ENCODE measurements at regions not wholly inside any gene's neighbourhood (a gene's known extent, or its start where the extent isn't known, plus 50 kb on each side); places are given as distances from the start of the nearest gene placed in this dataset.

- no peaks in the 10 kb centered on the region for H3K4me1 Mint-ChIP-seq (ENCODE audit: low read depth, unreplicated experiment)
- H3K4me3 ChIP-seq (ENCODE audit: low read depth, low read length) = no peak overlapping the region
- no peaks in the 10 kb centered on the region for H3K27me3 ChIP-seq (replicated peaks; ENCODE audit: control insufficient read depth, insufficient read depth, low read length)
- TF ChIP-seq CTCF (IDR thresholded peaks at IDR 0.05; ENCODE audit: insufficient read depth in 1 of 2, low read depth in 1 of 2, low read length in 1 of 2, severe bottlenecking in 1 of 2, unreplicated experiment in 1 of 2) = no peak
- intact Hi-C loops (cut with micrococcal nuclease; ENCODE audit: unreplicated experiment) = no loop called here
- H3K36me3 Mint-ChIP-seq (ENCODE audit: insufficient read depth, unreplicated experiment) = no peaks in the 10 kb centered on the region
- H3K36me3 ChIP-seq (ENCODE audit: control insufficient read depth, insufficient read depth, low read length) = no peaks in the 10 kb centered on the region
- H3K4me1 ChIP-seq = no peaks in the 10 kb centered on the region
- peaks cover 10% of the 10 kb centered on the region for H3K27me3 Mint-ChIP-seq (ENCODE audit: insufficient read depth, unreplicated experiment)
- DNase-seq = no peak
- H3K9me3 Mint-ChIP-seq (ENCODE audit: unreplicated experiment) = peaks cover 3% of the 10 kb centered on the region
- no TSS peak for BruUV-seq (replicated peaks)
- no peak overlapping the region for H3K27ac Mint-ChIP-seq (ENCODE audit: unreplicated experiment)
- CTCF ChIA-PET = no interaction called here
- H3K9me3 ChIP-seq = no peaks in the 10 kb centered on the region
- H3K4me3 Mint-ChIP-seq (ENCODE audit: unreplicated experiment) = no peak overlapping the region
- POLR2A ChIA-PET = no interaction called here
These were observed 244.8 kb upstream of the MINDY3 start for GRCh38 chr10:16105082-16105481.

GRCh38 chr10:16116404-16117304, 256.3 kb upstream of the MINDY3 start:
- no peaks in the 10 kb centered on the region for H3K9me3 ChIP-seq
- peak in 1 of 2 experiments; percentile 47 for DNase-seq
- POLR2A ChIA-PET = no interaction called here
- no peaks in the 10 kb centered on the region for H3K9me3 Mint-ChIP-seq (ENCODE audit: unreplicated experiment)
- no peak overlapping the region for H3K4me3 Mint-ChIP-seq (ENCODE audit: unreplicated experiment)
- H3K36me3 ChIP-seq (ENCODE audit: control insufficient read depth, insufficient read depth, low read length) = no peaks in the 10 kb centered on the region
- H3K27me3 Mint-ChIP-seq (ENCODE audit: insufficient read depth, unreplicated experiment) = peaks cover 15% of the 10 kb centered on the region
- H3K4me1 ChIP-seq = no peaks in the 10 kb centered on the region
- H3K4me3 ChIP-seq (ENCODE audit: low read depth, low read length) = no peak overlapping the region
- H3K36me3 Mint-ChIP-seq (ENCODE audit: insufficient read depth, unreplicated experiment) = no peaks in the 10 kb centered on the region
- peak; percentile 75 to 80 for TF ChIP-seq CTCF (IDR thresholded peaks at IDR 0.05; ENCODE audit: insufficient read depth in 1 of 2, low read depth in 1 of 2, low read length in 1 of 2, severe bottlenecking in 1 of 2, unreplicated experiment in 1 of 2)
- H3K27ac Mint-ChIP-seq (ENCODE audit: unreplicated experiment) = no peak overlapping the region
- CTCF ChIA-PET = interaction anchor here (0.8 kb wide), 1 partner anchor 61 kb away, joined by 4 read pairs; no protein-coding TSS in a partner anchor
- no TSS peak for BruUV-seq (replicated peaks)
- H3K27me3 ChIP-seq (replicated peaks; ENCODE audit: control insufficient read depth, insufficient read depth, low read length) = no peaks in the 10 kb centered on the region
- intact Hi-C loops (cut with micrococcal nuclease; ENCODE audit: unreplicated experiment) = loop anchor here (1.0 to 10.0 kb wide), 3 partner anchors 212 to 661 kb away; no protein-coding TSS in a partner anchor
- no peaks in the 10 kb centered on the region for H3K4me1 Mint-ChIP-seq (ENCODE audit: low read depth, unreplicated experiment)

GRCh38 chr10:16117305-16117695, 257.0 kb upstream of the MINDY3 start:
- H3K36me3 Mint-ChIP-seq (ENCODE audit: insufficient read depth, unreplicated experiment) = no peaks in the 10 kb centered on the region
- no peaks in the 10 kb centered on the region for H3K9me3 Mint-ChIP-seq (ENCODE audit: unreplicated experiment)
- ChIA-PET CTCF (interaction anchor here (0.8 kb wide), 1 partner anchor 61 kb away, joined by 4 read pairs; no protein-coding TSS in a partner anchor), POLR2A (no interaction called here)
- Histone ChIP-seq H3K27me3 (replicated peaks; ENCODE audit: control insufficient read depth, insufficient read depth, low read length) (no peaks in the 10 kb centered on the region), H3K36me3 (ENCODE audit: control insufficient read depth, insufficient read depth, low read length) (no peaks in the 10 kb centered on the region), H3K4me3 (ENCODE audit: low read depth, low read length) (no peak overlapping the region), H3K4me1 (no peaks in the 10 kb centered on the region), H3K9me3 (no peaks in the 10 kb centered on the region)
- H3K27ac Mint-ChIP-seq (ENCODE audit: unreplicated experiment) = no peak overlapping the region
- no peaks in the 10 kb centered on the region for H3K4me1 Mint-ChIP-seq (ENCODE audit: low read depth, unreplicated experiment)
- BruUV-seq (replicated peaks) = no TSS peak
- DNase-seq = no peak
- H3K4me3 Mint-ChIP-seq (ENCODE audit: unreplicated experiment) = no peak overlapping the region
- H3K27me3 Mint-ChIP-seq (ENCODE audit: insufficient read depth, unreplicated experiment) = peaks cover 15% of the 10 kb centered on the region
- intact Hi-C loops (cut with micrococcal nuclease; ENCODE audit: unreplicated experiment) = loop anchor here (10.0 kb wide), 2 partner anchors 212 to 428 kb away; no protein-coding TSS in a partner anchor
- no peak for TF ChIP-seq CTCF (IDR thresholded peaks at IDR 0.05; ENCODE audit: insufficient read depth in 1 of 2, low read depth in 1 of 2, low read length in 1 of 2, severe bottlenecking in 1 of 2, unreplicated experiment in 1 of 2)

Measured in Caco-2 (cell line).